GM19455 (cell line): ENCODE measurements at regions not wholly inside any gene's neighbourhood (a gene's known extent, or its start where the extent isn't known, plus 50 kb on each side); places are given as distances from the start of the nearest gene placed in this dataset.

Source experiments
- ATAC-seq: cut with Tn5 transposase; IDR thresholded peaks from one replicate; pipeline ENCODE4 v1.9.1; 2021; ENCODE audit not compliant: unreplicated experiment

- no peak for ATAC-seq
Observed at GRCh38 chr5:87954121-87954520, 314.5 kb downstream of the TMEM161B start.

DNA sequence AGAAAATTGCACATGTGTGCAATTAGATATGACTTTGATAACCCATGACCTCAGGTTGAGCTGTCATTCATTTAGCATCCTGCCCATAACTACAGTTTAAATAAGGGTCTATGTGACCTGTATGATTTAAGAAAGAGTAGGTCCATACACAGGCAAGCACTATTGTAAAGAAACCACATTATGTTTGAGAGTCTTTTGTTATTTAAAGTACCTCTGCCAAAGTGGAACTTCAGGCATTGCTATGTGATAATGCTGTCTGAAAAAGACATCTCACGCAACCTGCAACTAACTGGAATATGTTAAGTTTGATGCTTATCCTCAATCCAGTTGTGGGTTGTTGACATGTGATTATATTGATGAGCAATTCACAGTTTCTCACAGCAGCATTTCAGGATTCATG, 317.0 kb downstream of the TMEM161B start:
- ATAC-seq = no peak

DNA sequence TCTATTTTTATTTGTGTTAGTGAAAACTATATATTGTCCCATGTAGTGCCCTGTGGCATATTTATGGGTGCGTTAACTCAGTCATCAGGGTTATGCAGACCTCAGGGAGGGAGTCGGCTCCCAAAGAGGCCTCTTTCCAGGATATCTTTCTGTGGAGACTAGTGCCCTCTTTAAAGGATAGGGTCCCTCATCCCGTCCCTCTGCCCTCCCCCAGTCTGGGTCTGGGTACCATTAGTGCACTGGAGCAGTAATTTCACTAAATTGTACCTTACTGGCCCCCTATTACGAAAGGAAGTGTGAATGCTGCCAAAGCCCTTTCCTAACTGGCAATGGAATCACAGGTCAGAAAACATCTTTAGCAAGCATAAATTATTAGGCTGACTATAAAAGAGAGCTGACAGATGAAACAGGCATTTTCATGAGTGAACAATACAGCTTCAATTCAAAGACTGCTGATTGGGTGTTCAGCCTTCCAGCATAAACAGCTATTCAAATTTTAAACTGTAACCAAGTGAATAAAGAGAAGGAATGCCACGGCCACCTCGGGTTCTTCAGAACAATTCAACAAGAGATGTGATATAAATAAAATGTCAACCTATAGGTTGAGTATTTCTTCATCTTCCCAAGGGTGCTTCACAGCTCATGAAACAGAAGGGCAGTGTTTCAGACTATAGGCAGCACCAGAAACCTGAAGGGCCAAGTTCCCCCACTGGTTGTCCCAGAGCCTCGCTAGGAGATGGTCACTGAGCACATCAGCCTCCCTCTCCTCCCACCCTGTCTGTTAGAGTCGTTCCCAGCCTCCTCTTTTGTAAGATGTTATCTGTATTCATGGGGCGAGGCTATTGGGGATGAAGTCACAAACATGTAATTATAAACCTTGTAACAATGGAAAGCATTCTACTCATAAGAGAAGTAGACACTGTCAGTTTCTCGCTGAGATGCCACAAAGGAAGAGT, 318.7 kb downstream of the TMEM161B start:
- no peak for ATAC-seq

DNA sequence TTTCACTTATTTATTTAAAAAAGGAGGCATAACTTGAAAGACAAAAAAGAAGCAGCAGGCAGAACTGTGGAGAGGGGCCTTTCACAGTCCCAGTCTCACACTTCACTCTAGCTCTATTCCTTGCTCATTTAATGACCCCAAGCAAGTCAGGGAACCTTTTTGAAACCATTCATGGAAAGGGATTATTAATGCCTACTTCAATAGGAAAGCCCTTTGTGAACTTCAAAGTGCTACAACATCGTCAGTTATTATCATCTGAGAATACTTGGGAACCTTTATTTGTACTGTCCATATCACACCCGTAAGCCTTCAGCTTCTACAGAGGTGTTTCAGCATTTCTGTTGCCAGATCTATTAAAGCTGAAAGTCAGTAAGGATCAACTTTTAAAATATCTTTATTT, 320.2 kb downstream of the TMEM161B start:
- ATAC-seq = no peak

- no peak for ATAC-seq
Observed at GRCh38 chr5:87946271-87946670, 322.4 kb downstream of the TMEM161B start.

GRCh38 chr5:87945286-87945650, 323.4 kb downstream of the TMEM161B start:
- ATAC-seq = no peak

DNA sequence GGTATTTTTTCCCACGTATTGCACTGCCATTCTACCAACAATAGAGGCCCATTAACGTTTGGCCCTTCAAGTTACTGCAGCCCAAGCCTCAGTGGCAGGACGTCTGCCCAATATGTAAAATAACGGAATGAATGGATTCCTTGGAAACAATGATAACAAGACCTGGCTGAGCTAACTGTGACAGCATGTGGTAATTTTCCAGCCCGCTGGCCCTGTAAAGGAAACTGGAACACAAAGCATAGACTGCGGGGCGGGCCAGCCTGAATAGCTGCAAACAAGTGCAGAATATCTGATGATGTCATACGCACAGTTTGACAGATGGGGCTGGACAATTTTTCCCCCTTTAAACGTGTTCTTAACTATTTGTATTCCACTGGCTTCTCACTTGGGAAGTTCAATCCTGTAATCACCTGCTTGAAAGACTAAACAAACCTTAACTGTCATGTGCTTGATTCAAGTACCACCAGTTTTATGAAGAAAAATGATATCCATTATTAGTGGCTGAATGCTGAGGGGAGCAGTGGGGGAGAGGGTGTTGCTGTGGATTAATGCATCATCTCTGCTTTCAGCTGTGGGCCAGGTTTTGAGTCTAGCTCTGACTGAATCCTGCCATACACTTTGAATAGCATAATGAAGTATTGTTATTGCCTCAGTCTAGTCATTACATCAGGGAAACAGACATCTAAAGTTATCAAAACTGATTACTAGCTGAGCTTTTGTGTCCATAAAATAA, 323.9 kb downstream of the TMEM161B start:
- no peak for ATAC-seq

- no peak for ATAC-seq
Observed at GRCh38 chr5:87940775-87941174, 327.9 kb downstream of the TMEM161B start.

DNA sequence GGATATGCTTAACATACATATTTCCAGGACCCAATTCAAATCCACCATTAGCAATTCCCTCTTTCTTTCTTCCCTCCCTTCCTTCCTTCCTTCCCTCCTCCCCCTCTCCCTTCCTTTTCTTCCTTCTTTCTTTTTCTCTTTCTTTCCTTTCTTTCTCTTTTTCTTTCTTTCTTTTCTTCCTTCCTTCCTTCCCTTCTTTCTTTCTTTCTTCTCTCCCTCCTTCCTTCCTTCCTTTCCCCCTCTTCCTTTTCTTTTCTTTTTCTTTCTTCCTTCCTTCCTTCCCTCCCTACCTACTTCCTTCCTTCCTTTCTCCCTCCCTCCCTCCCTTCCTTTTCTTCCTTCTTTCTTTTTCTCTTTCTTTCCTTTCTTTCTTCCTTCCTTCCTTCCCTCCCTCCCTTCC, 332.0 kb downstream of the TMEM161B start:
- no peak for ATAC-seq

DNA sequence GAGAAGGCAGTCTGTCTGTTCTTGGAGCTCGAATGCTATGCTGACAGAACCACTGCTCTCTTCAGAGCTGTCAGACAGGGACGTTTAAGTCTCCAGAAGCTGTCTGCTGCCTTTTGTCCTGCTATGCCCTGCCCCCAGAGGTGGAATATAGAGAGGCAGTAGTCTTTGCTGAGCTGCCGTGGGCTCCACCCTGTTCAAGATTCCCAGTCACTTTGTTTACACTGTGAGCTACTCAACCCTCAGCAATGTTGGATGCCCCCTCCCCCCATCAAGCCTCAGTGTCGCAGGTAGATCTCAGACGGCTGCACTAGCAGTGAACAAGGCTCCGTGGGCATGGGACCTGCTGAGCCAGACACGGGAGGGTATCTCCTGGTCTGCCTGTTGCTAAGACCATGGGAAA, 344.2 kb downstream of the TMEM161B start:
- ATAC-seq = no peak

DNA sequence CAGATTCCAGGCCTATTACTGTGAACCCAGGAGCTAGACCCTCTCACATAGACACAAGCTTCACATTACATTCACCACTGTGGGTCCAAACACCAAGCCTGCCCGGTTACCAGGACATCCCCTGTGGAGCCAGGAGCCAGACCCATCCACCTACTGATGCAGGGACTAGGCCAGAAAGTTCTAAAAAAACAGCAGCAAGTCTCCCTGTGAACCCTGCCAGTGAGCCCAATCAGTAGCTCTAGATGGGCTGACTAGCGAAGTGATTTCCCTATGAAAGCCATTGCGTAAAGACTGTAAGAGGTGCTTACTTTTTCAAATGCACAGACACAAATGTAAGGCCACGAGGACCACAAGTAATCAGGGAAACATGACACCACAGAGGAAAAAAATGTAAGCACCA, 352.3 kb downstream of the TMEM161B start:
- ATAC-seq = no peak

DNA sequence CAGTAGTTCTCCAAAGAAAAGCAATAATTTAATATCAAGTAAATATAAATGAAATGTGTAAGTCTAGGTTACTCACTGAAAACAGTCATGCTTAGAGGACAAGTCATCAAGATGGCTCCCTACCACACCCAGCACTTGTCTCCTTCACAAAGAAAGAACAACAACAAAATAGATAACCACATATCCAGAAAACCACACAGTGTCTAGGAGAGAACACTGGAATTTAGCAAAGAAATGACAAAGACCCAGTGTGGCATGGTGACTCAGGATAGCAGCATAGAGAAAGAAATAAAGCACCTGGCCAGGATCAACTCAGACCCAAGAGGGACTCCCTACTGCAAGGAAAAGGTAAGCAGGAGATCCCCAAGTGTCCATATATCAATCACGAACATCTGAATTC, 356.2 kb downstream of the TMEM161B start:
- no peak for ATAC-seq

DNA sequence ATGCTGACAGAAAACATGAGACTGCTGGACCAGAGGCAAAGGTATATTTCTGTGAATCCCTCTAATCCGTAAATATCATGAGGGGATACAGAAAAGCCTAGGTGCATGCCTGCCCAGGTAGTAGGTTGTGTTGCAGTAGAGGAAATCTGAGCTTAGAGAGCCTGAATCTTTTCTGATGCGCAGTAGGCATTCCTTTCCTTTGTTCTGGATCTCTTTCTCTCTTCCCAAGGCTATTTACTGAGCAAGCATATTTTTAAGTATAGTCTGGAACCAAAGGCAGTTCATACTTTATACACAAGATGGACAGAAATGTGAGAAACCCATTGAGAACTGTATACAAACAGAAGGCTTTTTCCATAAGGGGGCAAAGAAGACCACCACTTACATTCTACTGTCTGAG, 359.3 kb downstream of the TMEM161B start:
- ATAC-seq = no peak

- ATAC-seq = no peak
Observed at GRCh38 chr5:87906962-87907361, 361.7 kb downstream of the TMEM161B start.

GRCh38 chr5:87900419-87900818, 368.2 kb downstream of the TMEM161B start:
- ATAC-seq = no peak

- ATAC-seq = no peak
Observed at GRCh38 chr5:87899721-87900131, 368.9 kb downstream of the TMEM161B start.

DNA sequence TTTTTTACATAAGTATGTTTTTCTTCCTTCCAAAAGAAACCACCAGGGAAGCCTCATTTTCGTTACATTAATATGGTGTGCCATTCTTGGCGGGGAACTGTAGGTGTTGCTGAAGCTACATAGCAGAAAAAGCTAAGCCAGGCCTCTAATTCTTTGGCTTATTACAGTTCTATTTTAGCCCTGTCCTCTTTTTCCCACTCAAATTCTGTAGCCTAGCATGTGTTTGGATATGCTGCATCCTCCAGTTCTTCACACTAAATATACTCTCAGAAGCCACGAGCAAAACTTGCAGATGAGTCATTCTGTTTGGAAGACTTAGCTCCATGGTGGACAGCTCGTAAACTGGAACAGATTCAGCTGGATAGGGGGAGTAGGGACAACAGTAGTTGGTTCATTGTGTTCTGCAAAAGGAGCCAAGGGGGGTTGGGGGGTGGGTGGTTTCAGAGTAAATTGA, 369.4 kb downstream of the TMEM161B start:
- ATAC-seq = no peak

DNA sequence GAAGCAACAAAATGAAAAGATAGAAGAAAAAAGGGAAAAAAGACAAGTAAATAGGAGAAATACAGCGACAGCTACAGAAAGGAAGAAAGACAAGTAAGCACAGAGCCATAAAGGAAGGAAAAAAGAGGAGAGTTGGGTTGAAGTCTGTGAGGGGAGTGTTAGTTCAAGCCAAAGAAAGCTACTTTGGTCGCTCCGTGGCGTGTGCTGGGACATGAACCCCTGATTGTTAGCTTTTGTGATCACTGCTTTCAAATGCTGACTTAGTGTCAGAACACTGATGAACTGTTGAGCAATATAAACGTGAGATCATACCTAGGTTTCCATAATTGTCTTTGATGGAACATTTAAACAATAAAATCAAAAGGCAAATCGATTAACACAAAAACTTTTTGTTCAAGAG, 370.1 kb downstream of the TMEM161B start:
- no peak for ATAC-seq

DNA sequence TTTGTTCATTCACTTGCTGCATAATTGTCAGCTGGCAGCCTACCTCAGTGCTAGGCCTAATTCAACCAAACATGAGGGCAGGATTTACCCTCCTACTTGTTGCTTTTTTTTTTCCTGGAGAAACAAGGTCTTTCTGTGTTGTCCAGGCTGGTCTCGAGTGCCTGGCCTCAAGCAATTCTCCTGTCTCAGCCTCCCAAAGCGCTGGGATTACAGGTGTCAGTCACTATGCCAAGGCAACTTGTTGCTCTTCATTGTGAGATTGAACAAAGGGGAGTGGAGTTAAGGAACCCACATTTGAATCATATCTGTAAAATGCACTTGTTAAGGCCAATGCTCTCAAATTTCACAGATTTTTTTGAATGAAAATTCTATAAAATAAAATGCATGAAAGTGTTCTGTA, 380.5 kb downstream of the TMEM161B start:
- no peak for ATAC-seq

DNA sequence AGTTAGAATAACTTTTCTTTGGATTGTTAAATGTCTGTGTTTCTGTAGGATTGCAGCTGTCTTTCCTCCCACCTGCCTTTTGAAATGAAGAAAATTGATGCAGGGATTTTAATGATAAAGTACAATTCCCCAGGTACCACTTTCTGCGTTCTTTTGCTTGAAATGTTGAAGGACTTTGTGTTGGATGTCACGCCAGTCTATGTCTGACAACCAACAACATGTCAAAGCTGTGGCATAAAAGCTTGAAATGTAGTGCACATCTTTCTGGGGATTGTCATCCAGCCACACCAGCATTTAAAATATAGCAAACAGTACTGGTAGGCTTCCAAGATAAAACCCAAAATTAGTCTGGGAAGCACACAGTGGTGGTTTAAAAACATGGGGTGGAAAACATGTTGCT, 381.4 kb downstream of the TMEM161B start:
- no peak for ATAC-seq

DNA sequence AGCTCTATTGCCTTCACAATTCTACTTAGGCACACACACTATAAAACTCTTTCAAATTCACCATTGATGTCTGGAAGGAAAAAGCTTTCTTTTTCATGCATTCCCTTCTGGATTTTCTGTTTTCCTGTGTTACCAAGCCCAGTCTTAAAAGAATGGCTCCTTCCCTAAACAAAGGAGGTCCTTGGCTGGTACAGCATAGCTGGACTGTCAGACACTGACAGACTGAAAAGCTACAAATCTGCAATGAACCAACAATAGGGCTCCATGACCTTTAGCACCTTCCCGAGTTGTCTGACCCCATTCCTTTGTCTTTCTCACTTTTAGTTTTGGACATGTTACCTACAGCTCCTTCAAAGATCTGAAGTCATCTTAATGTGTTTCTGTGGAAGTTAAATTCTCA, 382.5 kb downstream of the TMEM161B start:
- ATAC-seq = no peak

DNA sequence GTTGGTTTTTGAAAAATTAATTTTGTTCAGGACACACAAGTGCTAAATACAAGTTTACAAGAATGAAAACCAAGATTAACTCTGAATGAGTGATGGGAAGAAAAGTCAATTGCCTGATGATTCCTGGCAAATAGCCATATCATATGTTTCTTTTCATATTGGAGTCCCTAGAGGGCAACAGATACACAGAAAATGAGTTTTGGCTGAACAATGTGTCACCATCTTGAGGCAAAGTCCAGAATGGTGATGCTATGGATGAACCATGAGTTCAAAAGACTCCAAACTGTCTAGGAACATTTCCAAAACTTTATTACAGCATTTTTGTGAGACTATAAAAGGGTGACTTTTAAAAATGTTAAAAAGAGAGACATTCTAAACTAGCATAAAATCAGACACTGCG, 382.9 kb downstream of the TMEM161B start:
- no peak for ATAC-seq
